Pancreas (tissue), 10 donors: ENCODE measurements at regions not wholly inside any gene's neighbourhood (a gene's known extent, or its start where the extent isn't known, plus 50 kb on each side); places are given as distances from the start of the nearest gene placed in this dataset.

Experiments
- ATAC-seq, 4 donors: fragments of 200-7000 bp; cut with Tn5 transposase; one replicate each; pipeline versions ENCODE4 v1.8.0 to v1.9.1; 2020; ENCODE audit warnings: mild to moderate bottlenecking in 4 of 4, moderate library complexity in 4 of 4
- DNase-seq, 6 donors: peaks; one replicate each; pipeline ENCODE4 v3.0.0-alpha.2; 2020
- FAIRE-seq: peaks from 2 replicates; lab custom pipeline; 2012; peaks lifted over from hg19 to GRCh38; lab: Jason Lieb, UNC
- H3K27ac ChIP-seq, 4 donors: fragments of 200-600 bp; sonication (generic); 1 replicate in 3 of 4; 2 replicates in 1 of 4; pipeline versions ENCODE4 v1.5.0 to v1.8.0; 2020
- H3K27me3 ChIP-seq, 4 donors: fragments of 200-600 bp; one replicate each; pipeline ENCODE4 v1.8.0; 2021
- H3K36me3 ChIP-seq, 3 donors: fragments of 200-600 bp; sonication (generic) in 1 of 3; one replicate each; pipeline versions ENCODE4 v1.5.0 to v1.8.0; 2020 to 2021
- H3K4me1 ChIP-seq, 3 donors: fragments of 200-600 bp; one replicate each; pipeline ENCODE4 v1.8.0; 2021
- H3K4me3 ChIP-seq, 4 donors: fragments of 200-600 bp; sonication (generic) in 2 of 4; one replicate each; pipeline versions ENCODE4 v1.5.0 to v1.8.0; 2020 to 2021
- H3K9me3 ChIP-seq, 4 donors: fragments of 200-600 bp; one replicate each; pipeline ENCODE4 v1.8.0; 2021
- CTCF ChIP-seq, 4 donors: fragments of 200-600 bp; sonication (generic) in 3 of 4; IDR thresholded peaks; one replicate each; pipeline versions ENCODE4 v1.5.0 to v1.8.0; 2021; ENCODE audit warnings: antibody characterized with exemption in 4 of 4
- WGBS, 2 donors: extraction: QIAGEN DNeasy Blood & Tissue Kit; methylation state at CpG; one replicate each; pipeline ENCODE4 v1.1.7; 2013; 5-methylcytosine and 5-hydroxymethylcytosine counted together
- intact Hi-C, 3 donors: fragments of 100-400 bp; cut with DNase I; formaldehyde crosslinking; loops; one replicate each; pipeline versions ENCODE4 v1.11.1 to v1.14.2; 2022
- donor health status: healthy with polysubstance abuse.
- donor health status: DM: no; HTN: no; CAD: no; lungs with moderate emphysema.
- donor health status: DM: no; HTN: no; CAD: no.
- donor health status: control.
- donor health status: control.
- donor health status: Bipolar disorder and iron deficiency.
- donor health status: DM: yes; HTN: yes; CAD: no.
- donor health status: DM: no; HTN: no; CAD: no.
- donor health status: DM: no; HTN: no; CAD: no.
- donor health status: DM: yes; HTN: yes; CAD: no.

GRCh38 chr16:51815523-51815922, 664.5 kb upstream of the SALL1 start:
- no peak for ATAC-seq
- H3K27ac ChIP-seq, result no peak overlapping the region
- no peaks in the 10 kb centered on the region for H3K36me3 ChIP-seq
- FAIRE-seq, result no peak
- H3K4me3 ChIP-seq, result no peak overlapping the region
- no peaks in the 10 kb centered on the region for H3K27me3 ChIP-seq
- H3K4me1 ChIP-seq, result no peaks in the 10 kb centered on the region
- intact Hi-C loops, result loop anchor here in 2 of 3 donors (5.0 to 10.0 kb wide), 2 partner anchors 167 to 169 kb away; no protein-coding TSS in a partner anchor
- no peak for TF ChIP-seq CTCF (IDR thresholded peaks at IDR 0.05)
- H3K9me3 ChIP-seq, result no peaks in the 10 kb centered on the region
- DNase-seq, result no peak
- WGBS, 2 donors, result 42 to 45% methylated on average over 3 of the region's 3 CpGs

- Histone ChIP-seq H3K4me1 (no peaks in the 10 kb centered on the region), H3K4me3 (no peak overlapping the region), H3K27ac (no peak overlapping the region), H3K27me3 (no peaks in the 10 kb centered on the region), H3K9me3 (no peaks in the 10 kb centered on the region), H3K36me3 (no peaks in the 10 kb centered on the region)
- WGBS, 2 donors, result 39 to 47% methylated on average over 3 of the region's 3 CpGs
- no peak for DNase-seq
- no peak for FAIRE-seq
- no peak for ATAC-seq
- TF ChIP-seq CTCF (IDR thresholded peaks at IDR 0.05), result no peak
- intact Hi-C loops, result loop anchor here in 2 of 3 donors (5.0 to 10.0 kb wide), 2 partner anchors 168 to 170 kb away; no protein-coding TSS in a partner anchor
Observed at GRCh38 chr16:51814617-51815016, 663.5 kb upstream of the SALL1 start.

GRCh38 chr16:51813609-51814008, 662.5 kb upstream of the SALL1 start:
- intact Hi-C loops, result loop anchor here in 1 of 3 donors (10.0 kb wide), 1 partner anchor 171 kb away; no protein-coding TSS in a partner anchor
- 85 to 91% methylated on average over 4 of the region's 4 CpGs for WGBS, 2 donors

GRCh38 chr16:51812945-51813344, 661.9 kb upstream of the SALL1 start:
- Histone ChIP-seq H3K4me3 (no peak overlapping the region), H3K9me3 (no peaks in the 10 kb centered on the region), H3K27me3 (no peaks in the 10 kb centered on the region), H3K4me1 (no peaks in the 10 kb centered on the region), H3K36me3 (no peaks in the 10 kb centered on the region), H3K27ac (no peak overlapping the region)
- FAIRE-seq (no peak), ATAC-seq (no peak), DNase-seq (no peak)
- no peak for TF ChIP-seq CTCF (IDR thresholded peaks at IDR 0.05)
- 63 to 70% methylated on average over 2 of the region's 2 CpGs for WGBS, 2 donors
- intact Hi-C loops, result loop anchor here in 1 of 3 donors (10.0 kb wide), 1 partner anchor 172 kb away; no protein-coding TSS in a partner anchor

More at GRCh38 chr16:51813609-51814008, 662.5 kb upstream of the SALL1 start:
- Histone ChIP-seq H3K27me3 (no peaks in the 10 kb centered on the region), H3K4me1 (no peaks in the 10 kb centered on the region), H3K4me3 (no peak overlapping the region), H3K27ac (no peak overlapping the region), H3K9me3 (no peaks in the 10 kb centered on the region), H3K36me3 (no peaks in the 10 kb centered on the region)
- TF ChIP-seq CTCF (IDR thresholded peaks at IDR 0.05), result no peak
- FAIRE-seq (no peak), ATAC-seq (no peak), DNase-seq (no peak)

GRCh38 chr16:51807551-51807950, 656.5 kb upstream of the SALL1 start:
- Histone ChIP-seq H3K27me3 (no peaks in the 10 kb centered on the region), H3K4me1 (no peaks in the 10 kb centered on the region), H3K36me3 (no peaks in the 10 kb centered on the region), H3K9me3 (no peaks in the 10 kb centered on the region), H3K4me3 (no peak overlapping the region), H3K27ac (no peak overlapping the region)
- DNase-seq (no peak), ATAC-seq (no peak), FAIRE-seq (no peak)
- intact Hi-C loops, result no loop called here
- WGBS, 2 donors, result 56 to 69% methylated on average over 2 of the region's 2 CpGs
- no peak for TF ChIP-seq CTCF (IDR thresholded peaks at IDR 0.05)
